OCI-LY7 (cell line): ENCODE measurements at regions not wholly inside any gene's neighbourhood (a gene's known extent, or its start where the extent isn't known, plus 50 kb on each side); places are given as distances from the start of the nearest gene placed in this dataset.

Experiments
- BruUV-seq: library from RNA; stranded (reverse); fragments of 400-500 nt; replicated peaks from 2 replicates; lab custom pipeline; 2021; lab: Mats Ljungman, UMichigan
- CTCF ChIA-PET: fragments of 300-600 bp; sonication (Branson Sonifier 250); formaldehyde crosslinking; loops from one replicate; lab custom pipeline; 2022; ENCODE audit warnings: antibody characterized with exemption; ENCODE audit not compliant: unreplicated experiment; lab: Charles Lee
- POLR2A ChIA-PET: fragments of 300-600 bp; sonication (Branson Sonifier 250); formaldehyde crosslinking; loops from one replicate; lab custom pipeline; 2022; ENCODE audit warnings: antibody characterized with exemption; lab: Charles Lee
- DNase-seq: peaks from one replicate; pipeline ENCODE4 v3.0.0-alpha.2; 2015; ENCODE audit warnings: low spot score
- H2AFZ ChIP-seq: fragments of 200-600 bp; sonication (generic), shearing (Covaris generic); 2 replicates; pipeline ENCODE4 v1.6.1; 2014; ENCODE audit warnings: mild to moderate bottlenecking, antibody characterized with exemption, low read length, moderate library complexity
- H3K27ac ChIP-seq: fragments of 200-600 bp; sonication (generic); 2 replicates; pipeline ENCODE4 v1.5.1; 2014; ENCODE audit warnings: mixed run types, low read depth, mild to moderate bottlenecking, moderate library complexity, low read length, inconsistent platforms; ENCODE audit not compliant: poor library complexity, severe bottlenecking
- H3K36me3 ChIP-seq: fragments of 200-600 bp; sonication (generic); 2 replicates; pipeline ENCODE4 v1.6.1; 2014; ENCODE audit warnings: mild to moderate bottlenecking, antibody characterized with exemption, low read length, moderate library complexity, mixed read lengths; ENCODE audit not compliant: insufficient read depth
- H3K4me1 ChIP-seq: fragments of 200-600 bp; sonication (generic); 2 replicates; pipeline ENCODE4 v1.5.1; 2014; ENCODE audit warnings: mild to moderate bottlenecking, low read length; ENCODE audit not compliant: insufficient read depth, poor library complexity, severe bottlenecking
- H3K4me2 ChIP-seq: fragments of 200-600 bp; sonication (generic); 2 replicates; pipeline ENCODE4 v1.6.1; 2014; ENCODE audit warnings: mild to moderate bottlenecking, low read length
- H3K4me3 ChIP-seq: fragments of 200-600 bp; sonication (generic); 2 replicates; pipeline ENCODE4 v1.5.1; 2014; ENCODE audit warnings: mild to moderate bottlenecking, low read depth, low read length; ENCODE audit not compliant: poor library complexity, severe bottlenecking
- H3K79me2 ChIP-seq: fragments of 200-600 bp; sonication (generic); 2 replicates; pipeline ENCODE4 v1.6.1; 2016; ENCODE audit warnings: low read depth, mild to moderate bottlenecking, low read length, moderate library complexity, mixed read lengths; ENCODE audit not compliant: insufficient read depth
- H3K9me2 ChIP-seq: fragments of 200-600 bp; sonication (generic); 2 replicates; pipeline ENCODE4 v1.6.1; 2016; ENCODE audit warnings: mild to moderate bottlenecking, low read length, mixed read lengths; ENCODE audit not compliant: insufficient read depth
- H3K9me3 ChIP-seq: fragments of 200-600 bp; sonication (generic); 2 replicates; pipeline ENCODE4 v1.6.1; 2014; ENCODE audit warnings: mild to moderate bottlenecking, mixed run types, low read length, mixed read lengths
- H4K20me1 ChIP-seq: fragments of 200-600 bp; sonication (generic); 2 replicates; pipeline ENCODE4 v1.6.1; 2014; ENCODE audit warnings: mild to moderate bottlenecking, antibody characterized with exemption, low read length, moderate library complexity, mixed read lengths; ENCODE audit not compliant: insufficient read depth
- CTCF ChIP-seq: fragments of 200-600 bp; sonication (generic); conservative IDR thresholded peaks from 2 replicates; pipeline ENCODE4 v1.5.1; 2014; ENCODE audit warnings: mild to moderate bottlenecking, antibody characterized with exemption, low read length, moderate library complexity, mixed read lengths
- EZH2phosphoT487 ChIP-seq: fragments of 200-600 bp; sonication (generic); IDR thresholded peaks from 2 replicates; pipeline ENCODE4 v1.6.1; 2018; ENCODE audit warnings: low read depth, borderline replicate concordance, mild to moderate bottlenecking, mixed run types, antibody characterized with exemption, low read length, moderate library complexity, mixed read lengths
- intact Hi-C: fragments of 100-400 bp; cut with micrococcal nuclease; formaldehyde crosslinking; loops from one replicate; pipeline ENCODE4 v1.10.0; 2022; ENCODE audit not compliant: unreplicated experiment

GRCh38 chr12:110996415-110996814 is 76.0 kb upstream of the MYL2 start:
- peaks cover 8% of the 10 kb centered on the region; the same call in 1 of the 2 replicates for H3K9me3 ChIP-seq
- no peak for TF ChIP-seq EZH2phosphoT487
- TF ChIP-seq CTCF, result no peak
- intact Hi-C loops, result no loop called here
- no peak for DNase-seq
- H3K4me1 ChIP-seq, result no peaks in the 10 kb centered on the region
- H3K36me3 ChIP-seq, result no peaks in the 10 kb centered on the region
- H2AFZ ChIP-seq, result no peak overlapping the region
- H3K4me2 ChIP-seq, result no peak overlapping the region
- H3K4me3 ChIP-seq, result no peak overlapping the region
- H4K20me1 ChIP-seq, result no peaks in the 10 kb centered on the region
- H3K27ac ChIP-seq, result no peak overlapping the region
- POLR2A ChIA-PET, result interaction anchor here (0.6 to 0.7 kb wide), 2 partner anchors 184 to 217 kb away, joined by 3 to 6 read pairs; no protein-coding TSS in a partner anchor
- CTCF ChIA-PET, result no interaction called here
- no peaks in the 10 kb centered on the region for H3K79me2 ChIP-seq
- BruUV-seq, result no TSS peak
- H3K9me2 ChIP-seq, result no peaks in the 10 kb centered on the region

- TF ChIP-seq EZH2phosphoT487, result no peak
- no peak for TF ChIP-seq CTCF
- Histone ChIP-seq H3K9me2 (no peaks in the 10 kb centered on the region), H4K20me1 (no peaks in the 10 kb centered on the region), H2AFZ (no peak overlapping the region), H3K4me3 (no peak overlapping the region), H3K79me2 (no peaks in the 10 kb centered on the region), H3K9me3 (peaks cover 8% of the 10 kb centered on the region; the same call in 1 of the 2 replicates), H3K4me2 (no peak overlapping the region), H3K27ac (no peak overlapping the region), H3K36me3 (no peaks in the 10 kb centered on the region), H3K4me1 (no peaks in the 10 kb centered on the region)
- BruUV-seq, result no TSS peak
- ChIA-PET CTCF (no interaction called here), POLR2A (no interaction called here)
- intact Hi-C loops, result no loop called here
- no peak for DNase-seq
Measured at GRCh38 chr12:110995615-110996014, 75.2 kb upstream of the MYL2 start.

DNA sequence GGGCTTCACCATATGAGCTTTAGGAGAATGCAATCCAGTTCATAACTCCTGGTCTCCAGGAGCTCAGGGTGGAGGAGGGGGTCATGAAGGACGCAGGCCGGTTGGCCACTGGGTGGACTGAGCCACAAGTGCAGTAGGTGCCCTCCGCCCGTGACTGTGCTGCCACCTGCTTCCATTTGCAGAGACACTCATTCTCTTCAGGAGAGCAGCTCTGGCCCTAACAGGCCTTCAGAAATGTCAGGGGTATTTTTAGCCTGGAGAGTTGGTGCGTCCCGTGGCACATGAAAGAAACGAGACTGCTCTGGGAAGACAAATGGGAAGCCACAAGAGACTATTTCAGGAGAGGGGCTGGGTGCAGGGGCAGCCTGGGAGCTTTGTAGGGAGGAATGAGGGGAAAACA is 74.6 kb upstream of the MYL2 start:
- Histone ChIP-seq H3K27ac (no peak overlapping the region), H3K4me2 (no peak overlapping the region), H3K4me3 (no peak overlapping the region), H3K4me1 (no peaks in the 10 kb centered on the region), H3K9me3 (peaks cover 8% of the 10 kb centered on the region; the same call in 1 of the 2 replicates), H4K20me1 (no peaks in the 10 kb centered on the region), H3K79me2 (no peaks in the 10 kb centered on the region), H3K9me2 (no peaks in the 10 kb centered on the region), H2AFZ (no peak overlapping the region), H3K36me3 (no peaks in the 10 kb centered on the region)
- ChIA-PET CTCF (no interaction called here), POLR2A (no interaction called here)
- no peak for DNase-seq
- BruUV-seq, result no TSS peak
- TF ChIP-seq CTCF (no peak), EZH2phosphoT487 (no peak)
- intact Hi-C loops, result no loop called here
